IMR-90 (cell line): ENCODE measurements at regions not wholly inside any gene's neighbourhood (a gene's known extent, or its start where the extent isn't known, plus 50 kb on each side); places are given as distances from the start of the nearest gene placed in this dataset.

Experiments
- ATAC-seq: fragments of 200-7000 bp; cut with Tn5 transposase; 2 replicates; pipeline ENCODE4 v1.9.1; 2020; ENCODE audit warnings: low read depth, mild to moderate bottlenecking, moderate library complexity
- BruUV-seq: library from RNA; stranded (reverse); fragments of 400-500 nt; replicated peaks from 2 replicates; lab custom pipeline; 2021; lab: Mats Ljungman, UMichigan
- CTCF ChIA-PET: fragments of 300-600 bp; formaldehyde crosslinking; extraction: SDS; loops from one replicate; lab custom pipeline; 2021; ENCODE audit warnings: antibody characterized with exemption; lab: Yijun Ruan, JAX
- POLR2A ChIA-PET: fragments of 300-600 bp; sonication (Branson Sonifier 250); formaldehyde crosslinking; loops from one replicate; lab custom pipeline; 2022; ENCODE audit warnings: antibody characterized with exemption; ENCODE audit not compliant: unreplicated experiment; lab: Charles Lee
- DNase-seq: peaks from one replicate; pipeline ENCODE4 v3.0.0; 2013
- H2AFZ ChIP-seq: replicated peaks from 2 replicates; pipeline ENCODE3; 2013; ENCODE audit warnings: low read length, mild to moderate bottlenecking; ENCODE audit not compliant: poor library complexity
- H2AK5ac ChIP-seq: 2 replicates; pipeline ENCODE4 v1.6.1; 2013; ENCODE audit warnings: low read depth, low read length, inconsistent platforms
- H2AK9ac ChIP-seq: replicated peaks from 2 replicates; pipeline ENCODE3; 2013; ENCODE audit warnings: mild to moderate bottlenecking, low read depth, low read length, moderate library complexity; ENCODE audit not compliant: poor library complexity
- H2BK120ac ChIP-seq: 2 replicates; pipeline ENCODE4 v1.6.1; 2013; ENCODE audit warnings: low read depth, low read length, inconsistent platforms
- H2BK15ac ChIP-seq: 3 replicates; pipeline ENCODE4 v1.6.1; 2013; ENCODE audit warnings: low read depth, low read length, inconsistent platforms
- H2BK20ac ChIP-seq: 2 replicates; pipeline ENCODE4 v1.6.1; 2013; ENCODE audit warnings: low read depth, mild to moderate bottlenecking, inconsistent platforms, low read length, moderate library complexity
- H2BK5ac ChIP-seq: 2 replicates; pipeline ENCODE4 v1.6.1; 2013; ENCODE audit warnings: mild to moderate bottlenecking, low read depth, low read length, inconsistent platforms; ENCODE audit not compliant: poor library complexity, severe bottlenecking
- H3K14ac ChIP-seq: replicated peaks from 2 replicates; pipeline ENCODE4 v1.6.1; 2013; ENCODE audit warnings: low read depth, low read length, inconsistent platforms
- H3K18ac ChIP-seq: 2 replicates; pipeline ENCODE4 v1.6.1; 2013; ENCODE audit warnings: low read depth, low read length, control low read depth
- H3K23ac ChIP-seq: 2 replicates; pipeline ENCODE4 v1.6.1; 2013; ENCODE audit warnings: low read depth, low read length, inconsistent platforms
- H3K27ac ChIP-seq: 2 replicates; pipeline ENCODE4 v1.5.1; 2013; ENCODE audit warnings: mild to moderate bottlenecking, control low read depth, low read length; ENCODE audit not compliant: insufficient read depth
- H3K27me3 ChIP-seq: 2 replicates; pipeline ENCODE4 v1.6.1; 2013; ENCODE audit warnings: low read length; ENCODE audit not compliant: control insufficient read depth, insufficient read depth
- H3K36me3 ChIP-seq: 2 replicates; pipeline ENCODE4 v1.6.1; 2013; ENCODE audit warnings: low read length, mixed read lengths; ENCODE audit not compliant: control insufficient read depth, insufficient read depth
- H3K4ac ChIP-seq: 2 replicates; pipeline ENCODE4 v1.6.1; 2013; ENCODE audit warnings: low read depth, low read length, inconsistent platforms
- H3K4me1 ChIP-seq: 2 replicates; pipeline ENCODE4 v1.6.1; 2013; ENCODE audit warnings: low read length, mixed read lengths; ENCODE audit not compliant: control insufficient read depth, insufficient read depth
- H3K4me2 ChIP-seq: 2 replicates; pipeline ENCODE4 v1.6.1; 2013; ENCODE audit warnings: low read depth, mild to moderate bottlenecking, control low read depth, low read length, moderate library complexity
- H3K4me3 ChIP-seq: 2 replicates; pipeline ENCODE4 v1.5.1; 2013; ENCODE audit warnings: low read depth, mild to moderate bottlenecking, control low read depth, low read length, moderate library complexity; ENCODE audit not compliant: insufficient read depth
- H3K56ac ChIP-seq: 2 replicates; pipeline ENCODE4 v1.6.1; 2013; ENCODE audit warnings: low read length, inconsistent platforms; ENCODE audit not compliant: insufficient read depth; ENCODE audit errors: extremely low read depth
- H3K79me1 ChIP-seq, 2 experiments: 2 replicates each; pipeline ENCODE4 v1.6.1; 2013; ENCODE audit warnings: low read length in 2 of 2, inconsistent platforms in 1 of 2, low read depth in 1 of 2
- H3K9ac ChIP-seq: 2 replicates; pipeline ENCODE4 v1.6.1; 2013; ENCODE audit warnings: low read depth, low read length, control low read depth
- H3K9me1 ChIP-seq: 2 replicates; pipeline ENCODE4 v1.6.1; 2013; ENCODE audit warnings: low read length, inconsistent platforms; ENCODE audit not compliant: insufficient read depth
- H3K9me3 ChIP-seq: 2 replicates; pipeline ENCODE4 v1.6.1; 2013; ENCODE audit warnings: low read length; ENCODE audit not compliant: control insufficient read depth, insufficient read depth
- H4K20me1 ChIP-seq: 2 replicates; pipeline ENCODE4 v1.6.1; 2013; ENCODE audit warnings: low read length, inconsistent platforms; ENCODE audit not compliant: insufficient read depth
- H4K5ac ChIP-seq: 2 replicates; pipeline ENCODE4 v1.6.1; 2013; ENCODE audit warnings: mild to moderate bottlenecking, low read depth, low read length, control low read depth
- H4K8ac ChIP-seq, 2 experiments: 2 replicates each; pipeline ENCODE4 v1.6.1; 2013; ENCODE audit warnings: low read depth in 2 of 2, low read length in 2 of 2, control low read depth in 1 of 2, inconsistent platforms in 1 of 2
- H4K91ac ChIP-seq: 2 replicates; pipeline ENCODE4 v1.6.1; 2013; ENCODE audit warnings: low read depth, low read length, inconsistent platforms; ENCODE audit not compliant: insufficient read depth
- BHLHE40 ChIP-seq: fragments of 150-350 bp; IDR thresholded peaks from 2 replicates; pipeline ENCODE4 v1.6.1; 2016; ENCODE audit warnings: mild to moderate bottlenecking, low read depth, low read length
- CEBPB ChIP-seq: IDR thresholded peaks from 2 replicates; pipeline ENCODE4 v1.6.1; 2012; ENCODE audit warnings: low read depth, low read length, improper control_type of control experiment
- CHD1 ChIP-seq: IDR thresholded peaks from 2 replicates; pipeline ENCODE4 v1.6.1; 2012; ENCODE audit warnings: low read depth, low read length, improper control_type of control experiment
- FOS ChIP-seq: fragments of 150-350 bp; IDR thresholded peaks from 2 replicates; pipeline ENCODE4 v1.6.1; 2016; ENCODE audit warnings: low read depth, low read length
- MAFK ChIP-seq: IDR thresholded peaks from 2 replicates; pipeline ENCODE4 v1.6.1; 2012; ENCODE audit warnings: low read depth, low read length, improper control_type of control experiment
- MAZ ChIP-seq: IDR thresholded peaks from 2 replicates; pipeline ENCODE4 v1.6.1; 2012; ENCODE audit warnings: low read depth, mild to moderate bottlenecking, low read length, improper control_type of control experiment, moderate library complexity, borderline replicate concordance
- MXI1 ChIP-seq: IDR thresholded peaks from 2 replicates; pipeline ENCODE4 v1.6.1; 2012; ENCODE audit warnings: low read depth, mild to moderate bottlenecking, low read length, moderate library complexity, borderline replicate concordance
- NFE2L2 ChIP-seq: fragments of 150-350 bp; IDR thresholded peaks from 2 replicates; pipeline ENCODE4 v1.6.1; 2016; ENCODE audit warnings: low read depth, mild to moderate bottlenecking, low read length
- POLR2A ChIP-seq: IDR thresholded peaks from 2 replicates; pipeline ENCODE4 v1.6.1; 2012; ENCODE audit warnings: mild to moderate bottlenecking, low read depth, low read length
- RAD21 ChIP-seq: IDR thresholded peaks from 2 replicates; pipeline ENCODE4 v1.6.1; 2012; ENCODE audit warnings: low read length, improper control_type of control experiment
- RCOR1 ChIP-seq: IDR thresholded peaks from 2 replicates; pipeline ENCODE4 v1.6.1; 2012; ENCODE audit warnings: mild to moderate bottlenecking, low read length, improper control_type of control experiment; ENCODE audit not compliant: insufficient replicate concordance
- RFX5 ChIP-seq: IDR thresholded peaks from 2 replicates; pipeline ENCODE4 v1.8.0; 2012; ENCODE audit warnings: low read depth, mild to moderate bottlenecking, low read length, moderate library complexity
- SMC3 ChIP-seq: fragments of 150-350 bp; IDR thresholded peaks from 2 replicates; pipeline ENCODE4 v1.6.1; 2016; ENCODE audit warnings: low read depth, mild to moderate bottlenecking, antibody characterized with exemption, low read length, moderate library complexity
- USF2 ChIP-seq: fragments of 150-350 bp; IDR thresholded peaks from 2 replicates; pipeline ENCODE4 v1.6.1; 2017; ENCODE audit warnings: mild to moderate bottlenecking, antibody characterized with exemption, low read length, low read depth
- WGBS, 2 experiments: methylation state at CpG; one replicate each; pipeline versions ENCODE4 v1.1.5 to v1.1.7; 2013; ENCODE audit warnings: missing lambda C conversion rate in 2 of 2; ENCODE audit not compliant: insufficient read length in 1 of 2; ENCODE audit errors: extremely low coverage in 2 of 2; 5-methylcytosine and 5-hydroxymethylcytosine counted together
- dilution Hi-C: fragments of 300-500 bp; cut with HindIII; formaldehyde crosslinking; loops from one replicate; pipeline ENCODE4 v1.14.3; 2018; ENCODE audit warnings: low sequenced_read_pairs; ENCODE audit not compliant: unreplicated experiment
- in situ Hi-C: fragments of 300-500 bp; cut with MboI; formaldehyde crosslinking; loops from 3 replicates; pipeline ENCODE4 v1.14.3; 2019; ENCODE audit warnings: low sequenced_read_pairs, inconsistent platforms, mixed read lengths
- intact Hi-C: fragments of 100-400 bp; cut with micrococcal nuclease; formaldehyde crosslinking; loops from 2 replicates; pipeline ENCODE4 v1.10.0; 2022
- TF ChIP-seq, protein P1 (sequence below): fragments of 150-350 bp; IDR thresholded peaks from 2 replicates; pipeline ENCODE4 v1.6.1; 2016; ENCODE audit warnings: low read depth, mild to moderate bottlenecking, low read length, moderate library complexity, borderline replicate concordance
- TF ChIP-seq, protein P2 (sequence below): conservative IDR thresholded peaks from 2 replicates; pipeline ENCODE4 v1.5.1; 2012; ENCODE audit warnings: mild to moderate bottlenecking, low read depth, low read length, improper control_type of control experiment

DNA sequence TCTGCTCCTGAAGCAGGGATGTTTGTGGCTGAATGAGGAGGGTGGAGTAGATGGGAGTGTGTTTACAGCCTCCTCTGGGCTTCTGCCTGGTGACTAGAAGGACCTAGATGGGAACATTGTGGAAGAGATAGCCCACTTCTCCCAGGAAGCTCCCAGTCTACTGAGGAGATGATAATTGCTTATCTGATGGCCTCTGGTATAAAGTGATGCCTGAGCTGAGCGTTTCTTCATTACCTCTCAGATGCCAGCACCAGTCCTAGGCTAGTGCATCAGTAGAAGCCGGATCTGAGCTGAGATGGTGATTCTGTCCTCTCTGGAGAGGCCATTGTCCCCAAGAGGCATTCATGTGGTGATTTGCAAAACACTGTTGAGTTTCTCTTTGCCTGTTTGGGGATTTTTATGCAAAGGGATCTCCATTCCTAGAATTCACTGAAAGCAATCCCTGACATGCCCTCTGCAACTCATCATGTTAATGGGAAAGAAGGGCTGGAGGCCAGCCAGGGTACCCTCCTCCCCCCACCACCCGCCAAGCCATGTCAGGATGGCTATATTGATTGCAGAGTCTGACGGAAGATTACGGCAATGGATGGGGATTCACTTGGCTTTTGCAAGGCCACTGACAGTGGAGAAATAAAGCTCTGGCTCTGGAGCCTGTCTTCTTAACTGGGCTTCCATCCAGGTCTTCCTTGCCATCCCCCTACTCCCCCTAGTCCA is 166.4 kb upstream of the ROPN1 start:
- POLR2A ChIA-PET, result no interaction called here
- H4K91ac ChIP-seq, result no peak overlapping the region

More for the DNA sequence above, 166.4 kb upstream of the ROPN1 start:
- H3K4me3 ChIP-seq, result no peak overlapping the region
- H3K4me1 ChIP-seq, result peaks cover 2% of the 10 kb centered on the region; the same call in 1 of the 2 replicates
- H2AFZ ChIP-seq, result no peak overlapping the region
- no peaks in the 10 kb centered on the region for H3K79me1 ChIP-seq
- no peak overlapping the region for H2BK20ac ChIP-seq
- H2AK9ac ChIP-seq, result no peak overlapping the region
- no peak overlapping the region for H3K23ac ChIP-seq
- no peak overlapping the region for H3K18ac ChIP-seq
- peaks cover 11% of the 10 kb centered on the region for H3K27me3 ChIP-seq
- H3K4ac ChIP-seq, result no peak overlapping the region
- no peak overlapping the region for H3K9ac ChIP-seq
- no peak overlapping the region for H2BK120ac ChIP-seq
- TF ChIP-seq MAFK (no peak), MAZ (no peak), MXI1 (no peak), POLR2A (no peak), BHLHE40 (no peak), RFX5 (no peak), USF2 (no peak), SMC3 (no peak), FOS (no peak), CEBPB (no peak), NFE2L2 (no peak), CHD1 (no peak), RCOR1 (no peak), RAD21 (no peak)
- TF ChIP-seq, protein P1, sequence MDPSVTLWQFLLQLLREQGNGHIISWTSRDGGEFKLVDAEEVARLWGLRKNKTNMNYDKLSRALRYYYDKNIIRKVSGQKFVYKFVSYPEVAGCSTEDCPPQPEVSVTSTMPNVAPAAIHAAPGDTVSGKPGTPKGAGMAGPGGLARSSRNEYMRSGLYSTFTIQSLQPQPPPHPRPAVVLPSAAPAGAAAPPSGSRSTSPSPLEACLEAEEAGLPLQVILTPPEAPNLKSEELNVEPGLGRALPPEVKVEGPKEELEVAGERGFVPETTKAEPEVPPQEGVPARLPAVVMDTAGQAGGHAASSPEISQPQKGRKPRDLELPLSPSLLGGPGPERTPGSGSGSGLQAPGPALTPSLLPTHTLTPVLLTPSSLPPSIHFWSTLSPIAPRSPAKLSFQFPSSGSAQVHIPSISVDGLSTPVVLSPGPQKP, result no peak
- TF ChIP-seq, protein P2, sequence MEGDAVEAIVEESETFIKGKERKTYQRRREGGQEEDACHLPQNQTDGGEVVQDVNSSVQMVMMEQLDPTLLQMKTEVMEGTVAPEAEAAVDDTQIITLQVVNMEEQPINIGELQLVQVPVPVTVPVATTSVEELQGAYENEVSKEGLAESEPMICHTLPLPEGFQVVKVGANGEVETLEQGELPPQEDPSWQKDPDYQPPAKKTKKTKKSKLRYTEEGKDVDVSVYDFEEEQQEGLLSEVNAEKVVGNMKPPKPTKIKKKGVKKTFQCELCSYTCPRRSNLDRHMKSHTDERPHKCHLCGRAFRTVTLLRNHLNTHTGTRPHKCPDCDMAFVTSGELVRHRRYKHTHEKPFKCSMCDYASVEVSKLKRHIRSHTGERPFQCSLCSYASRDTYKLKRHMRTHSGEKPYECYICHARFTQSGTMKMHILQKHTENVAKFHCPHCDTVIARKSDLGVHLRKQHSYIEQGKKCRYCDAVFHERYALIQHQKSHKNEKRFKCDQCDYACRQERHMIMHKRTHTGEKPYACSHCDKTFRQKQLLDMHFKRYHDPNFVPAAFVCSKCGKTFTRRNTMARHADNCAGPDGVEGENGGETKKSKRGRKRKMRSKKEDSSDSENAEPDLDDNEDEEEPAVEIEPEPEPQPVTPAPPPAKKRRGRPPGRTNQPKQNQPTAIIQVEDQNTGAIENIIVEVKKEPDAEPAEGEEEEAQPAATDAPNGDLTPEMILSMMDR, result no peak
- H3K4me2 ChIP-seq, result no peak overlapping the region
- H3K14ac ChIP-seq, result no peak overlapping the region
- CTCF ChIA-PET, result no interaction called here
- H4K8ac ChIP-seq, result no peak overlapping the region
- H3K56ac ChIP-seq, result no peak overlapping the region
- DNase-seq (no peak), ATAC-seq (no peak)
- H3K36me3 ChIP-seq, result no peaks in the 10 kb centered on the region
- H3K9me1 ChIP-seq, result peaks cover 8% of the 10 kb centered on the region
- H3K9me3 ChIP-seq, result no peaks in the 10 kb centered on the region
- intact Hi-C loops, result no loop called here
- H4K5ac ChIP-seq, result no peak overlapping the region
- 0 out of 2 replicates have a peak, but pooled peaks cover 4% of the 10 kb centered on the region for H4K20me1 ChIP-seq
- H2AK5ac ChIP-seq, result no peak overlapping the region
- in situ Hi-C loops, result no loop called here
- H3K27ac ChIP-seq, result no peak overlapping the region
- no TSS peak for BruUV-seq
- no peak overlapping the region for H2BK15ac ChIP-seq
- dilution Hi-C loops, result no loop called here
- no peak overlapping the region for H2BK5ac ChIP-seq
- 52% methylated on average over 2 of the region's 5 CpGs; no CpG with 5 or more reads in 1 of the 2 experiments for WGBS, 2 experiments
